BE2C (cell line): ENCODE measurements at regions not wholly inside any gene's neighbourhood (a gene's known extent, or its start where the extent isn't known, plus 50 kb on each side); places are given as distances from the start of the nearest gene placed in this dataset.

Experiments used
- DNase-seq: peaks from one replicate; pipeline ENCODE4 v3.0.0-alpha.2; 2020
- H3K27me3 ChIP-seq: fragments of 250-450 bp; sonication (Bioruptor Pico); 2 replicates; pipeline ENCODE4 v1.5.1; 2020; ENCODE audit warnings: mild to moderate bottlenecking
- H3K36me3 ChIP-seq: fragments of 250-450 bp; sonication (Bioruptor Pico); 2 replicates; pipeline ENCODE4 v1.5.1; 2020; ENCODE audit warnings: mild to moderate bottlenecking
- H3K4me1 ChIP-seq: fragments of 250-450 bp; sonication (Bioruptor Pico); 2 replicates; pipeline ENCODE4 v1.5.1; 2020
- H3K4me3 ChIP-seq: 2 replicates; pipeline ENCODE4 v1.5.1; 2011; ENCODE audit warnings: low read depth, low read length
- H3K9me3 ChIP-seq: fragments of 250-450 bp; sonication (Bioruptor Pico); 2 replicates; pipeline ENCODE4 v1.5.1; 2020
- TF ChIP-seq, protein P1 (sequence below): IDR thresholded peaks from 2 replicates; pipeline ENCODE4 v1.5.1; 2012; ENCODE audit warnings: mild to moderate bottlenecking, low read depth, low read length

DNA sequence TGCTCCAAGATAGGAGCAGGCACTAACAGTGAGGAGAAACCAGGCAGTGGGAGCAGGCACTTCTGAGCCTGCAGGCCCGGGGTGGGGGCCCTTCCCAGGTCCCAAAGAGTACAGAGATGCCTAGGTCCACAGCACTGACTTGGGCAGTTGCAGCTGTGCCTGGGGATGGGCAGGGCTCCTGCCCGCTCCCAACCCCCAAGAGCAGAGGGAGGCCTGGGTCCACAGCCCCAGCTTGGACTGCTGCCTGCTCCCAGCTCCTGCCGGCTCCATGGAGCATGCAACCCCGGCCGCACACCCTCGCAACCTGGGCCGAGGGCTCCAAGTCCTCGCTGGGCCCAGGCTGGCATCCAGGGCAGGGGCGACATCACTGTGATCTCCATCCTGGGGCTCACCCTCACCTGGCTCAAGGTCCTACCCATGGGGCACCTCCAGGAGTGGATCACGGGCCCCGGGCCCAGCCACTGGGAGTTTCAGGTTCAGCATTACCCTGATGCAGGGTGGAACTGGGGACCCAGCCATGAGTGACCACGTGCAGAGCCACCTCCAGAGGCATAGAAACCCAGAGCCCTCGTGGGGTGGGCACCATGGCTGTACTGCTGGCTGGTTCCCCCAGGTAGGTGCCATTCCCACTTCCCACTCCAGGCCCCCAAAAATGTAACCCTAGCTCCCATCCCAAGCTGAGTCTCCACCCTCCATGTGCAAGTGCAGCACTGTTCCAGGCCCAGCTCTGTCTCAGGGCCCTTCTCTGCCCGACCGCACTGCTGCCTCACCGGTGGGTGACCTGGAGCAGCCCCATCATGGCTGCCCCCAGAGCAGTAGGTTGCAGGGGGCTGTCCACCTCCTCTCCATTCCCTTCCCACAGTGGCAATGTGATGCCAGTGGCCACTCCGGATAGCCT, 325.6 kb downstream of the NR4A2 start:
- Histone ChIP-seq H3K27me3 (no peaks in the 10 kb centered on the region), H3K4me3 (no peak overlapping the region), H3K36me3 (no peaks in the 10 kb centered on the region), H3K4me1 (no peaks in the 10 kb centered on the region), H3K9me3 (no peaks in the 10 kb centered on the region)
- no peak for DNase-seq
- TF ChIP-seq, protein P1, sequence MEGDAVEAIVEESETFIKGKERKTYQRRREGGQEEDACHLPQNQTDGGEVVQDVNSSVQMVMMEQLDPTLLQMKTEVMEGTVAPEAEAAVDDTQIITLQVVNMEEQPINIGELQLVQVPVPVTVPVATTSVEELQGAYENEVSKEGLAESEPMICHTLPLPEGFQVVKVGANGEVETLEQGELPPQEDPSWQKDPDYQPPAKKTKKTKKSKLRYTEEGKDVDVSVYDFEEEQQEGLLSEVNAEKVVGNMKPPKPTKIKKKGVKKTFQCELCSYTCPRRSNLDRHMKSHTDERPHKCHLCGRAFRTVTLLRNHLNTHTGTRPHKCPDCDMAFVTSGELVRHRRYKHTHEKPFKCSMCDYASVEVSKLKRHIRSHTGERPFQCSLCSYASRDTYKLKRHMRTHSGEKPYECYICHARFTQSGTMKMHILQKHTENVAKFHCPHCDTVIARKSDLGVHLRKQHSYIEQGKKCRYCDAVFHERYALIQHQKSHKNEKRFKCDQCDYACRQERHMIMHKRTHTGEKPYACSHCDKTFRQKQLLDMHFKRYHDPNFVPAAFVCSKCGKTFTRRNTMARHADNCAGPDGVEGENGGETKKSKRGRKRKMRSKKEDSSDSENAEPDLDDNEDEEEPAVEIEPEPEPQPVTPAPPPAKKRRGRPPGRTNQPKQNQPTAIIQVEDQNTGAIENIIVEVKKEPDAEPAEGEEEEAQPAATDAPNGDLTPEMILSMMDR, result no peak

GRCh38 chr2:156005999-156006712, 326.4 kb downstream of the NR4A2 start:
- DNase-seq, result no peak
- TF ChIP-seq, protein P1, result no peak
- Histone ChIP-seq H3K9me3 (no peaks in the 10 kb centered on the region), H3K4me3 (no peak overlapping the region), H3K36me3 (no peaks in the 10 kb centered on the region), H3K27me3 (no peaks in the 10 kb centered on the region), H3K4me1 (no peaks in the 10 kb centered on the region)

DNA sequence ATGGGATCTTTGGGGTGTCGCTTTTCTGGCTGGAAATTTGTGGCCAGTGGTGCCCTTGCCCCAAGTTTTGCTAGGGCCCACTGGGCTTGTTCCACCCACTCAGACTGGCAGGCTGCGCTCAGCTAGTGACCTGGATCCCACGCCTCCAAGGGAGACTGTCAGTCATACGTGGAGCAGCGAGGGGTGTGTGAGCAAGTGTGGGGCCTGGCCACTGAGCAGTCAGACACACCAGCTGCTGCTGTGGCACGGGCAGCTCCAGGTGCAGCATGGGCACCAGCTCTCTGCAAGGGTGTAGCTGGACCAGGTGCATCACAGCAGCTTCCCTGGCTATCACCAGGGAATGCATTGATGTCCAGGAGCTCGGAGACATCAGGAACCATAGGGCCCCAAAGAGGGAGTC, 327.0 kb downstream of the NR4A2 start:
- Histone ChIP-seq H3K36me3 (no peaks in the 10 kb centered on the region), H3K27me3 (no peaks in the 10 kb centered on the region), H3K4me1 (no peaks in the 10 kb centered on the region), H3K4me3 (no peak overlapping the region), H3K9me3 (no peaks in the 10 kb centered on the region)
- no peak for DNase-seq
- TF ChIP-seq, protein P1, result no peak

DNA sequence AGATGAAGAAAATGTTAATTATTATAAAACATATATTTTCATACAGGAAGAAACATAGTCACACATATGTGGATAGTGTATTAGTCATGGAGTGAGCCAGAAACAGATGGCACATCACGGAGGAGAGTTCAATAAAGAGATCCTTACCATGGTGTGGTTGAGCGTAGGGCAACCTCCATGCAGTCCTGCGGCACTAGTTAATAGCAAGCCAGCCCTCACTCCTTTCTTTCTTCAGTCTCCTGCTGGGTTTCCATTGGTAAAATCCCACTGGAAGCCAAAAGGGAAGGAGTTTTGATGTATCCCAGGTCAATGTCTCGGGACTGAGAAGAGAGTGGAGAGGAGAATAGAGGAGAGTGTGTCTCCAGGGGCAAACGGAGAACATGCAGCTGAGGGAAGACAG, 328.1 kb downstream of the NR4A2 start:
- Histone ChIP-seq H3K4me3 (no peak overlapping the region), H3K36me3 (no peaks in the 10 kb centered on the region), H3K27me3 (no peaks in the 10 kb centered on the region), H3K4me1 (no peaks in the 10 kb centered on the region), H3K9me3 (no peaks in the 10 kb centered on the region)
- TF ChIP-seq, protein P1, result no peak
- DNase-seq, result no peak

DNA sequence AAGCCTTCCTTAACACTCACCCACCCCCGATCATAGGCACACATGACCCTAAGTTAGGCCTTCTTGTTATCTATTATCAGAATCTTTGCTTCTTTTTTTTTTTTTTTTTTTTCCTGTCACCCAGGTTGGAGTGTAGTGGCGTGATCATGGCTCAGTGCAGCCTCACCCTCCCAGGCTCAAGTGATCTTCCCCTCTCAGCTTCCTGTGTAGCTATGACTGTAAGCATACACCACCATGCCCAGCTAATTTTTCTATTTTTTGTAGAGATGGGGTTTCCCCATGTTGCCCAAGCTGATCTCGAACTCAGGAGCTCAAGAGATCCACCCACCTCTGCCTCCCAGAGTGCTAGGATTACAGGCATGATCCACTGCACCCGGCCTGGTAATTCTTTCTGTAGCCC, 328.7 kb downstream of the NR4A2 start:
- TF ChIP-seq, protein P1, result no peak
- DNase-seq, result no peak
- H3K4me1 ChIP-seq, result no peaks in the 10 kb centered on the region

GRCh38 chr2:156001851-156002250, 330.7 kb downstream of the NR4A2 start:
- no peaks in the 10 kb centered on the region for H3K36me3 ChIP-seq
- TF ChIP-seq, protein P1, result no peak
- no peaks in the 10 kb centered on the region for H3K27me3 ChIP-seq
- H3K4me3 ChIP-seq, result no peak overlapping the region
- H3K4me1 ChIP-seq, result no peaks in the 10 kb centered on the region
- no peak for DNase-seq
- H3K9me3 ChIP-seq, result no peaks in the 10 kb centered on the region

More for the DNA sequence above, 328.7 kb downstream of the NR4A2 start:
- Histone ChIP-seq H3K9me3 (no peaks in the 10 kb centered on the region), H3K4me3 (no peak overlapping the region), H3K27me3 (no peaks in the 10 kb centered on the region), H3K36me3 (no peaks in the 10 kb centered on the region)
